Breast epithelium (tissue), 4 donors: ENCODE measurements at regions not wholly inside any gene's neighbourhood (a gene's known extent, or its start where the extent isn't known, plus 50 kb on each side); places are given as distances from the start of the nearest gene placed in this dataset.

Experiments
- DNase-seq, 2 donors: peaks; one replicate each; pipeline ENCODE4 v3.0.0-alpha.2; 2019; ENCODE audit warnings: low spot score in 2 of 2
- H3K27ac ChIP-seq, 2 donors: fragments of 200-600 bp; sonication (generic) in 1 of 2; one replicate each; pipeline ENCODE4 v1.5.1; 2016 to 2019; ENCODE audit warnings: mild to moderate bottlenecking in 1 of 2
- H3K27me3 ChIP-seq, 2 donors: fragments of 200-600 bp; sonication (generic) in 1 of 2; one replicate each; pipeline versions ENCODE4 v1.5.1 to v1.6.0; 2017 to 2019; ENCODE audit warnings: control low read depth in 1 of 2, mild to moderate bottlenecking in 1 of 2
- H3K36me3 ChIP-seq: fragments of 200-600 bp; one replicate; pipeline ENCODE4 v1.5.1; 2019
- H3K4me1 ChIP-seq, 2 donors: fragments of 200-600 bp; sonication (generic); one replicate each; pipeline ENCODE4 v1.5.1; 2016 to 2019; ENCODE audit warnings: control low read depth in 1 of 2
- H3K4me3 ChIP-seq, 3 donors: fragments of 200-600 bp; sonication (generic); 1 replicate in 2 of 3; 2 replicates in 1 of 3; pipeline ENCODE4 v1.5.1; 2016 to 2019; ENCODE audit warnings: mild to moderate bottlenecking in 3 of 3, moderate library complexity in 2 of 3
- H3K9me3 ChIP-seq, 2 donors: fragments of 200-600 bp; sonication (generic) in 1 of 2; one replicate each; pipeline ENCODE4 v1.5.1; 2016 to 2019; ENCODE audit warnings: control low read depth in 1 of 2
- CTCF ChIP-seq, 3 donors: fragments of 450-650 bp; IDR thresholded peaks; one replicate each; pipeline ENCODE4 v1.5.1; 2016 to 2017; ENCODE audit warnings: antibody characterized with exemption in 3 of 3, mild to moderate bottlenecking in 3 of 3, moderate library complexity in 3 of 3
- POLR2A ChIP-seq: fragments of 450-650 bp; IDR thresholded peaks from one replicate; pipeline ENCODE4 v1.6.1; 2016; ENCODE audit warnings: antibody characterized with exemption, mild to moderate bottlenecking, moderate library complexity
- POLR2AphosphoS5 ChIP-seq, 3 donors: sonication (generic); formaldehyde crosslinking; IDR thresholded peaks; one replicate each; pipeline ENCODE4 v1.6.1; 2017; ENCODE audit warnings: antibody characterized with exemption in 3 of 3
- intact Hi-C: fragments of 100-400 bp; cut with DNase I; formaldehyde crosslinking; loops from one replicate; pipeline ENCODE4 v1.15.1; 2023; ENCODE audit warnings: low total_unique reads

- TF ChIP-seq POLR2AphosphoS5 (IDR thresholded peaks at IDR 0.05) (no peak), POLR2A (no peak), CTCF (IDR thresholded peaks at IDR 0.05) (no peak)
- no peak for DNase-seq
- intact Hi-C loops, result no loop called here
- no peak overlapping the region for H3K4me3 ChIP-seq
- no peak overlapping the region for H3K27ac ChIP-seq
- H3K4me1 ChIP-seq, result no peaks in the 10 kb centered on the region
- peaks cover 0 to 4% of the 10 kb centered on the region in 2 donors for H3K9me3 ChIP-seq
- H3K27me3 ChIP-seq, result peaks cover 0 to 29% of the 10 kb centered on the region in 2 donors
- no peaks in the 10 kb centered on the region for H3K36me3 ChIP-seq
These were observed 117.4 kb upstream of the GRPR start for GRCh38 chrX:16005917-16006316.

GRCh38 chrX:16002185-16002584 lies 121.2 kb upstream of the GRPR start:
- Histone ChIP-seq H3K9me3 (peaks cover 0 to 6% of the 10 kb centered on the region in 2 donors), H3K27me3 (peaks cover 0 to 15% of the 10 kb centered on the region in 2 donors), H3K27ac (no peak overlapping the region), H3K4me1 (no peaks in the 10 kb centered on the region), H3K4me3 (no peak overlapping the region), H3K36me3 (no peaks in the 10 kb centered on the region)
- TF ChIP-seq CTCF (IDR thresholded peaks at IDR 0.05) (no peak), POLR2AphosphoS5 (IDR thresholded peaks at IDR 0.05) (no peak), POLR2A (no peak)
- DNase-seq, result no peak
- intact Hi-C loops, result no loop called here

GRCh38 chrX:15998350-15998749 lies 125.0 kb upstream of the GRPR start:
- DNase-seq, result no peak
- Histone ChIP-seq H3K36me3 (no peaks in the 10 kb centered on the region), H3K4me3 (no peak overlapping the region), H3K9me3 (peaks cover 0 to 6% of the 10 kb centered on the region in 2 donors), H3K4me1 (no peaks in the 10 kb centered on the region), H3K27ac (no peak overlapping the region), H3K27me3 (peaks cover 0 to 14% of the 10 kb centered on the region in 2 donors)
- intact Hi-C loops, result no loop called here
- TF ChIP-seq CTCF (IDR thresholded peaks at IDR 0.05) (no peak), POLR2AphosphoS5 (IDR thresholded peaks at IDR 0.05) (no peak)

GRCh38 chrX:15989716-15990115 lies 133.6 kb upstream of the GRPR start:
- intact Hi-C loops, result loop anchor here (2.0 kb wide), 1 partner anchor 61 kb away; no protein-coding TSS in a partner anchor
- TF ChIP-seq POLR2A (no peak), CTCF (IDR thresholded peaks at IDR 0.05) (no peak), POLR2AphosphoS5 (IDR thresholded peaks at IDR 0.05) (no peak)
- Histone ChIP-seq H3K4me1 (no peaks in the 10 kb centered on the region), H3K36me3 (no peaks in the 10 kb centered on the region), H3K27ac (no peak overlapping the region), H3K9me3 (no peaks in the 10 kb centered on the region), H3K27me3 (peaks cover 0 to 22% of the 10 kb centered on the region in 2 donors), H3K4me3 (no peak overlapping the region)
- no peak for DNase-seq

- no peak for TF ChIP-seq POLR2A
- no peak for TF ChIP-seq CTCF (IDR thresholded peaks at IDR 0.05)
- no peak for TF ChIP-seq POLR2AphosphoS5 (IDR thresholded peaks at IDR 0.05)
- Histone ChIP-seq H3K9me3 (no peaks in the 10 kb centered on the region), H3K36me3 (no peaks in the 10 kb centered on the region), H3K27ac (peak overlapping the region in 1 of 2 donors; percentile 19), H3K4me3 (no peak overlapping the region), H3K4me1 (no peaks in the 10 kb centered on the region), H3K27me3 (peaks cover 0 to 22% of the 10 kb centered on the region in 2 donors)
- no peak for DNase-seq
- intact Hi-C loops, result loop anchor here (2.0 kb wide), 1 partner anchor 60 kb away; no protein-coding TSS in a partner anchor
These were observed 134.3 kb upstream of the AP1S2 start for GRCh38 chrX:15988661-15989603.
